Fibroblast of pulmonary artery (primary cell): ENCODE measurements at regions not wholly inside any gene's neighbourhood (a gene's known extent, or its start where the extent isn't known, plus 50 kb on each side); places are given as distances from the start of the nearest gene placed in this dataset.

Experiments
- DNase-seq: peaks from one replicate; pipeline ENCODE4 v3.0.0-alpha.2; 2010; ENCODE audit warnings: low read depth
- H3K4me3 ChIP-seq: replicated peaks from 2 replicates; pipeline ENCODE4 v1.5.1; 2011; ENCODE audit warnings: low read depth, mild to moderate bottlenecking, control low read depth, low read length, moderate library complexity
- CTCF ChIP-seq: IDR thresholded peaks from 2 replicates; pipeline ENCODE4 v1.5.1; 2011; ENCODE audit warnings: mild to moderate bottlenecking, control low read depth, low read length, inconsistent platforms; ENCODE audit errors: missing control alignments

DNA sequence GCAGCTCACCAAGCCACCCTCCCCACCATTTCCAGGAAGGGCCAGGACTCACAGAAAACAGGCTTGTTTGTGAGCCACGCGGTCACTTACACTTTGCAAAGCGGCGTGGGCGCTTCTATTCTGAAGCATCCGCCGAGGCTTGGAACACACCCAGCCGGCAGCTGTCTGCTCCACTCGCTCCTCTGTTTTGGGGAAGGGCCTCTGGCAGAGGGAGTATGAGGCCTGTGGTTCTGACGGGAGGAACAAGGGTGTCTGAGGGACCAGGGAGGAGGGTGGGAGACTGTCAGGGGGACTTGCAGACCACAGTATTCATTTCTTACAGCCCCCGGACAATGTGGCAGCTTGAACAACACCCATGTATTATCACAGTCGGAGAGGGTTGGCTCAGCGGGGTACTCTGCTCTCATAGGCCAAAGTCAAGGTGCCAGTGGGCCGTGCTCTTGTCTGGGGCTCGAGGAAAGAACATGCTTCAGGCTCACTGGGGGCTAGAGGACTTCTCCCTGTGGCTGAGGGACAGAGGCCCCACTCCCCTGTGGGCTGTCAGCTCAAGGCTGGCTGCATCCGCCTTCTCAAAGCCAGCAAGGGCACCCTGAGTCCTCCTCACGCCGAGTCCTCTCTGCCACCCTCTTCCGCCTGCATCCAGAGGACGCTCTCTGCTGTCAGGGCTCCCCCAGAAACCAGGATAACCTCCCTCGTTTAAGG lies 60.4 kb upstream of the FAM20C start:
- DNase-seq, result peak; percentile 40
- no peak overlapping the region for H3K4me3 ChIP-seq
- no peak for TF ChIP-seq CTCF

DNA sequence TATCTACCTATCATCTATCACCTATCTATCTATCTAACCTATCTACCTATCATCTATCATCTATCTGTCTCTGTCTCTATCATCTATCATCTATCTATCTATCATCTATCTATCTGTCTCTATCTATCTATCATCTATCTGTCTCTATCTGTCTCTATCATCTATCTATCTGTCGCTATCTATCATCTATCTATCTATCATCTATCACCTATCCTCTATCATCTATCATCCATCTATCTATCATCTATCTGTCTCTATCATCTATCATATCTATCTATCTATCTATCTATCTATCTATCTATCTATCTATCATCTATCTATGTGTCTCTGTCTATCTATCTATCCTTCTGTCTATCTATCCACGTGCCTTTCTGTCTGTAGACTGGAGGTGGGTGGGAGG lies 59.5 kb upstream of the FAM20C start:
- no peak overlapping the region for H3K4me3 ChIP-seq
- TF ChIP-seq CTCF, result no peak
- DNase-seq, result no peak

DNA sequence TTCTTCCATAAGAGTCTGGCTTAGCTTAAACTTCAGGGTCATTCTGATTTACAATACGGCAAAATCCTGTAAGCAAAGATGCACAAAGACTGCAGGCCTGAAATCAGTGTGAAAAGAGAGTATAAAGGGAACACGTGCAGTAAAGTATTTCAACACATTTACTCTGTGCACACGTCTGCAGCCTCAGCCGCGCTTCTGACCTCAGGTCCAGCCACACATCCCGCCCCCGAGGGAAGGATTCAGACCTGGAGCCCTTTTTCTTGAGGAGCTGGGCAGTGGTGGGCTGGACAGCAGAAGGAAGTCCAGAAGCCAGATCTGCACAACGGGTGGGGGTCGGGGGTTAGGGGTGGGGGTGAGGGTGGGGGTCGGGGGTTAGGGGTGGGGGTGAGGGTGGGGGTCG lies 58.9 kb upstream of the FAM20C start:
- H3K4me3 ChIP-seq, result no peak overlapping the region
- DNase-seq, result no peak
- TF ChIP-seq CTCF, result no peak

- TF ChIP-seq CTCF, result no peak
- no peak overlapping the region for H3K4me3 ChIP-seq
- no peak for DNase-seq
Measured at GRCh38 chr7:134029-134428, 58.3 kb upstream of the FAM20C start.

GRCh38 chr7:134561-135256 lies 57.7 kb upstream of the FAM20C start:
- no peak for TF ChIP-seq CTCF
- no peak for DNase-seq
- no peak overlapping the region for H3K4me3 ChIP-seq

DNA sequence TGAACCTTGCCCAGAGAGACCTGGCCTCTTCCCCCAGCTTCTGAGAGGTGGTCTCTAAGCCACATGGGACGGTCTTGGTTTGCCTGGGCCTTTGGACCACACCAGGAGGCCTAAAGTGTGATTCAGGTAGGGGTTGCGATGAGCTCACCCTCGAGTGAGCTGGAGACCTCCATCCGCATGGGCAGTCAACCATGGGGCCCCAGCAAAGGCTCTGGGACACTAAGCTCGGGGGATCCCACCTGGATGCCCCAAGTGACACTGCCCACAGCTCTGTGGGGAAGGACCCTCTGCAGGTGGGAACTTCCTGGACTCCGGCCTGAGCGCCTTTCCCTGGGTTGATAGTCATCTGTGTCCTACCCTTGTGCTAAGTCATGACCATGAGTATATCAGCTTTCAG lies 57.1 kb upstream of the FAM20C start:
- no peak for DNase-seq
- no peak overlapping the region for H3K4me3 ChIP-seq
- no peak for TF ChIP-seq CTCF
